ENCODE measurements at regions not wholly inside any gene's neighbourhood (a gene's known extent, or its start where the extent isn't known, plus 50 kb on each side); places are given as distances from the start of the nearest gene placed in this dataset.

DNA sequence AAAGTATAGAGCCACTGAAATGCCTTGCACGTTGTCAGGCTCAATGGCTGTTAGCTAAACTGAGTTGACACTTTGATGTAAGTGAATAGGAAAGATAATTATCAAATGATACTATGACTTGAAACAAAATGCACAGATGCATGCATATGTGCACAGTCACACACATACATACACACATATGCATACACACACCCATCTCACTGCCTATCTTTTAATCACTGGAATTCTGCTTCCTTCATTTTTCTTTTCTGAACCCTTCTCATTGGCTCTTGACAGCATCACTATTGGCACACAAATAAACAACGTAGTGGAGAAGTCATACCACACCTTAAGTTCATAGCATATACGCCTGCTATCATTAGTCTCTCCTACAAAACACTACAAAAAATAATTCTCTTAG, 154.9 kb upstream of the NCKAP5 start:
- no peak for DNase-seq

DNA sequence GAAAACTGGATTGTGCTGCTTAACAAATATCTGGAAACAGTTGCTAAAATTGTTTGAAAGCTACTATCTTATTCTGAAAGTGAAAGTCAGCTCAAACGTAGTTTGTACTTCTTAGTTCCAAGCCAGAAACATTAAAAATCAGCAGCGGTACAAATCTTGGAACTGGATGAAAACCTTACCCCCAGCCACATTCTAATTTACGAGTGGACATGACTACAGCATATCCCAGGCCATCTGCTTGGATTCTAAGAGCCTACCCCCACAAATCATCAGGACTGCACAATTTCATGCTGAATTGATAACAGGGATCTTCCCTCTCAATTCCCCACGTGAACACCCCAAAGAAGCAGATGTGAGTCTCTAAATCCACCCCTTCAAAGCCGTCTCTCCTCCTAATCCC, 158.7 kb upstream of the NCKAP5 start:
- no peak for DNase-seq

GRCh38 chr2:133732059-133732458, 163.8 kb upstream of the NCKAP5 start:
- DNase-seq = no peak

- no peak for DNase-seq
Measured at GRCh38 chr2:133732982-133733900, 165.0 kb upstream of the NCKAP5 start.

DNA sequence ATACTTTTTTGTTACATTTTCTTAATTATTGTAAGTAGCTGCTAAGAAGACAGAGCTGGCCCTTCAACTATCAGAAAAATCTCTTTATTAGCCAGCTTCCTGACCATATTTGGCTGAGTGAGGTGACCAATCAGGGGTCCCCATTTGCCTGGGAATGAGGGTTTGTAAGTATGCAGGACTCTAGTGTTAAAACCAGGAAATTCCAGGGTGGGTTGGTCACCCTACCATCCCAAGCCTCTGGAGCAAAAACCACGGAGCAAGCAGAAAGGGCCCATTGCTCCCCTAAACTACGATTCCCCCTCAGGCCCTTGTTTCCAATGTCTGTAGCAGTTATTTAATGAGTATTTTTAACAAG, 165.6 kb upstream of the NCKAP5 start:
- DNase-seq = no peak

GRCh38 chr2:133734716-133735495, 166.6 kb upstream of the NCKAP5 start:
- no peak for DNase-seq

GRCh38 chr2:133736674-133737073, 168.4 kb upstream of the NCKAP5 start:
- DNase-seq = no peak

DNA sequence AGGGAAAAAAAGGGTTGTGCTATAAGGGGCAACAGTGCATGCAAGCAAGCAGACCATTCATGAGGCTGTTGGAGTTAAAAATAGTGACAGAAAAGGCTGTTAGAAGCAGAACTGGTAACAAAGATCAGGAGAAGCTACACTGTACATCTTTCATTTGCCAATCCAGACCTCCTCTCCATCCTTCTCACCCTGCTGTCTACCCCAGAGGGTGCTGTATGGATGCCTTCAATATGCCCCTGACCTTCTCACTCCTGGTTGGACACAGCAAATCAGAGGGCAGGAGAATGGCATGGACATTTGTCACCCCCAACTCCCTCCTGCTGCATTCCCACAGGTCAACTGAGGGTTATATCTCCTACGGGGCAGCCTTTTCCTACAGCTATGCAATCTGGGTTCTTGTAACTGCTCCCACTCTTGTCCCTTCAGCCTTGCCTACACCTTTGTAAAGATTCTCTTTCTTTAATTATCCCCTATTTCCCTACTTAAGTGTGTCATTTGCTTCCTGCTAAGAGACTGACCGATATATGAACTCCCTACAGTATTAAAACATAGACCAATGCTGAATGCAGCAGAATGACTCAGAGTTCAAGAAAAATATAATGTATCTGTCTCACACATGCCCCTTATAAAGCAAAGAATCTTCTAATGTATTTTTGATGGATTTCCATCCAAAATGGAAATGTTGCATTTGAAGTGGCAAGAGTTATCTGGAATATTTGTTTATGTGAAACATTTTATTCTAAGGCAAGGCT, 169.2 kb upstream of the NCKAP5 start:
- DNase-seq = no peak

GRCh38 chr2:133739039-133739438, 170.8 kb upstream of the NCKAP5 start:
- no peak for DNase-seq

DNA sequence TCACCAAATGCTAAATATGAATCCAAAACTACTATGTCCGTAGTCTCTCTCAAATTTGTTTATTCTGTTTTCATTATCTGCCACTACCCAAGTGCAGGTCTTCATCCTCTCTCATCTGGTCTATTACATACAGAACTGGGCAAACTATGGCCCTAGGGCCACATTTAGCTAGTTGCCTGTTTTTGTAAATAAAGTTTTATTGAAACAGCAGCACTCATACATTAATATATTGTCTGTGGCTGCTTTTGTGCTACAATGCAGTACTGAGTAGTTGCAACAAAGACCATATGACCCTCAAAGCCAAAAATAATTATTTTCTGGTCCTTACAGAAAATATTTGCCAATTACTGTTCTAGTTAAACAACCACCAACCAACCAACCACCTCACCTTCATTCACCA, 172.2 kb upstream of the NCKAP5 start:
- no peak for DNase-seq

GRCh38 chr2:133748007-133748700, 179.9 kb upstream of the NCKAP5 start:
- DNase-seq = no peak

DNA sequence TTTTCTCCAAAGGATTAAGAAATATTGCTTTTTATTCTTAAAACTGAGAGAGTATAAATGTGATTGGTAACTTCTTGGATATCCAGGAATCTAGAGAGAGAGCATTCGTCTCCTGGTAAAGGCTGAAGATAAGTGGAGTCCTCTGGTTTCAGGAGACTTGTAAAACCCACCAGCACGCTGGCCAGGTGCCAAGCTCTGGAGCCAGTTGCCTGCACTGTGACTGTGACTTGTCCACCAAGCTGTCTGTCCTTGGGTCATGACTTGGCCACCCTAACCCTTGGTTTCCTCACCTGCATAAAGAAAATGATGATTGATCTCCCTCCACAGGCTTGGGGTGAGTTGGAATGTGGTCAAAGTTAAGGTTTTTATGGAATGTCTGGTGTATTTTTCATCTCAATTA, 185.4 kb upstream of the NCKAP5 start:
- no peak for DNase-seq

DNA sequence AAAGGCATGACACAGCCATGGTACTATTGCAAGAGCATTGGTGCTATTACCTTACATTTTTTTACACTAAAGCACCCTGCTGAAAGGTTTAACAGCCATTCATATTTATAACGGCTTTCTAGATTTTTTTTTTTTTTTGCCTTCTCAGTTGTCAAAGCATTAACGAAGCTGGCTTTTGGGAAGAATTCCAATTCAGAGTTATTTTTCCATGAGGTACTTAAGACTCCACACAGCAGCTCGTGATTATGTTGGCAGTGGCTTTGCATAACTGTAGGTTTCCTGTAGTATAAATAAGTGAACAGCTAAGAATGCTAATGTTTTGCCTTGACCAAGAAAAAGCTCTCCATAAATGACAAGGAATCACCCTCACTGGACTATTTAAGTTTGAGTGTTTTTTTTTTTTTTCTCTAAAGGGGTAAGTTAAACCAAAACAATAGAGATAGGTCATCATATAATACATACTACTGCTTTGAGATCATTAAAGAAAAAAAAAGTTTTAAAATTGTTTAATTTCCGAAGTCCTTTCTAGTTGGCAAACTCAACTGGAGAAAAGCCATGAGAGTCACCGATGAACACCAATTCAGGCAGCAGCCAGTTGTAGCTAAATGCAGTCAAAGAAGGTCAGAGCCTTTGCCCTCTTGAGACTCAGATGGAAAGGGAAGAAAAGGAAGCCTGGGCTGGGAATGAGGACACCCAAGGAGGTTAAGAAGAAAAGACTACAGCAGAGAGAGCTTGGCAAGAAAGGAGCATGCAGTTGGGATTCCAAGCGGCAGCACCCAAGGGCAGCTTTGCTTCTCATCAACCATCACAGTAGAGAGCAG, 187.4 kb upstream of the NCKAP5 start:
- DNase-seq = no peak

- no peak for DNase-seq
Measured at GRCh38 chr2:133756833-133757232, 188.6 kb upstream of the NCKAP5 start.

DNA sequence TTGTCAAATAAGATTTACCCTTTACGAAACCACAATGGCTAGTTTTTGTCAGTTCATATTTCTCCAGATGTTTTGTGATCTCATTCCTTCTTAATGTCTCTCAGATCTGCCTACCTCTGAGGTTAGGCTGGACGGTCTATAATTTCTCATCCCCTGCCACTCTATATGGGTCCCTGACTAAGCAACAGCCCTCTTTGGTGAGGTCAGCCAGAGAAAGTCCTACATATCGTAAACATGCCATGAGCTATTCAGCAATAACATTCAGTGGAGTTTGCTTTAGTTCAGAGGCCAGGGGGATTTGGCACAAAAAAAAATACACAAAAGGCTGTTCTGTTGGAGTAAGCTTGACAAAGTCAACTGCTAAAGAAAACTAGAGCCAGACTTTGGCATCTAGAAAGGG, 192.1 kb upstream of the NCKAP5 start:
- no peak for DNase-seq

DNA sequence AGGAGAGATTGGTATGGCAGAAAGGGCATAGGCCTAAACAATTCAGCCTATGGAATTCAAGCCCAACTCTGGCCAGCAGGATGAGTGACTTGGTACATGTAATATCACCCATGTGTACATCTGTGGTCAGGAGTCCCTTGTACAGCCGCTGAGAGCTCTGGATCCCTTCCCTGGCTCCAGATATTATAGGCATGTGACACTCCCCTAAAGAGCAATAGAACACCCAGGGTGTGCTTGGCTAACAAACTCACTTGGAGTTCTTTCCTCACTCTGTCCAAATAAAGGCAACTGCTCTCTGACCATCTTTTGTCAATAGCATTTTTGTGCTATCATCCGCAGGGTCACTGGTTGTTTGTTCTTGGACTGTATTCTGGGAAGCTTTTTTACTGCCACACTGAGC, 197.4 kb upstream of the NCKAP5 start:
- no peak for DNase-seq

DNA sequence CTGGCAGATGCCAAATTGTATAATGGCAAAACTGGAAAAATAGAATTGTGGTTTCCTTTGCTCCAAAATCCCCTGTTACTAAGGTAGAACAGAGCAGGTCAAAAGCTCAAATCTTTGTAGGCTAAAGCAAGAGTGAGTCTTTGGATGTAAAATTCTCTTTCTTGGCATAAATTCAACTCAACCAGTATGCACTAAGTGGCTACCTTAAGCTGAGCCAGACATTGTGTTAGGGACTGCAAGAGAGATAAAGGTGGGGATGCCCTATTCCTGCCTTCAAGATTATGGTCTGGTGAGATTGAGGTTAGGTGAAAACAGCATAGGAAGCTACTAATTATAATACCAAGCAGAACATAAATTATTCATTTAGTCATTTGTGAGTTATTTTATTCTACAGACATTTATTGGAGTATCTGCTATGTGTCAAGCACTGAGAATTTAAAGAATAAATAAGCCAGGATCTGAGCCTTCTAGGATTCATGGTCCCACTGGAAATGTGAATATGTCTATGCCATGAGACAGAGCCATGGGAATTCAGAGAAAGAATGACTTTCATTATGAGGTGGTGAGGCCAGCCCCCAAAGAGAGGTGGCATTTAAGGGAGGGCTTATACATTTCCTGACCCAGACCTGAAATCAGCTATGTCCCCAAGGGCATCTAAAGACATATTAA, 198.0 kb upstream of the NCKAP5 start:
- DNase-seq = no peak

DNA sequence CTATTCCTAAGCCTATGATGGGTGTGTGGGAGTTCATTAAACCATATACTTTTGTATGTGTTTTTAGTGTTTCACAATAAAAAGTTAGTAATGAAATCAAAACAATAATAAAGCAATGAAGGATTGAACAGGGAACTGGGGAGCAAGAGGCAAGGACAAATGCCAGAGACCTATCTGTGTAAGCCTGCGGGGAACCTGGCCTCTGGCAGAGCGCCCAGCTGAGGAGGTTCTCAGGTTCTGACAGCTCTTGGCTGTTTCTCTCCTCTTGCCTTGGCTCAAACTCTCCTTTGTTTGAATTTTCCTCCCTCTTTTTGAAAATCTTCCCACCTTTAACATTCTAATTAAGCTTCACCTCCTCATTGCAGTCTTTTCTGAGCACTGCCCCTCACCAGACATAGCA, 200.0 kb upstream of the NCKAP5 start:
- DNase-seq = no peak

DNA sequence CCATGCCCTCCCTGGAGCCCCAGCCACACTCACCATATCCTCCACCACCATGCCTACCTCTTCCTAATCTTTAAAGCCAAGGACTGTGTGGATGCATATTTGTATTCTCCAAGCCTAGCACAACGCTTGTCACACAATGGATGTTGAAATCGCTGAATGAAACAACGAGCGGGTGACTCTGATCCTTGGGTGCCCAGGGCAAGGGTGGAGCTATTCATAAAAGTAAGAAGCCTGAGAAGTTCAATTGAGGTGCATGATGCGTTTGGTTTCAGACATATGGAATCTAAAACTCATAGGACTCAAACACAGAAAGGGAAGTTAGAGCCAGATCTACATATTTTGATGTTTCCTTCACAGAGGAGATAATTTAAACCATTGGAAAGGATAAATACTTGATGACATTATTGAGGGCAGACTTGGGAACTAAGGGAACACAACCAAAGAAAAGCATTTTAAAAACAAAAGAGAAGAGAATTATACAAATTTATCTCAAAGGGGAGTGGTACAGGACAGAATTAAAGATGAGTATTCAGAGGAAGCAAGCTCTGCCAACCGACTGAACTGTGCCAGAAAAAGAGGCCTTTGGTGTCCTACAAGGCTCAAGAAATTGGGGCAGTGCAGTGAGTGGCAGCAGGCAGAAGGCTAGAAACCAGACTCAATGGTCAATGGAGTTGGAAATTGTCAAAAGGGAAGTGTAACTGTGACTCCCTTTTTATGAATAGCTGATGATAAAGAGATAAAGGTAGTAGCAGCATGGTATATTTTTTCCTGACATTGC, 200.6 kb upstream of the NCKAP5 start:
- DNase-seq = no peak

GRCh38 chr2:133773854-133774653, 205.8 kb upstream of the NCKAP5 start:
- DNase-seq = no peak
